ENCODE measurements at regions not wholly inside any gene's neighbourhood (a gene's known extent, or its start where the extent isn't known, plus 50 kb on each side); places are given as distances from the start of the nearest gene placed in this dataset.

GRCh38 chr10:124212702-124213101 is 119.3 kb upstream of the CHST15 start:
- TF ChIP-seq CTCF (optimal IDR thresholded peaks at IDR 0.05 in 1 of 3, IDR thresholded peaks at IDR 0.05 in 1 of 3, conservative IDR thresholded peaks at IDR 0.05 in 1 of 3; ENCODE audit: extremely low read depth in 1 of 3, insufficient read depth in 2 of 3, low read length in 3 of 3) (no peak), EZH2 (IDR thresholded peaks at IDR 0.05; ENCODE audit: low read length) (no peak)
